Smooth muscle cell (in vitro differentiated cells): ENCODE measurements at regions not wholly inside any gene's neighbourhood (a gene's known extent, or its start where the extent isn't known, plus 50 kb on each side); places are given as distances from the start of the nearest gene placed in this dataset.
A peak's percentile ranks its signal among the peaks of the same experiment; 100 is the strongest.
"Not testable (repeated sequence)": the region's sequence is repeated elsewhere in the genome, so short reads cannot be mapped to it uniquely, and the experiment has no call there.

ENCODE experiments used
- DNase-seq: peaks from one replicate; lab custom pipeline; 2025; ENCODE audit not compliant: unreplicated experiment; lab: John Stamatoyannopoulos, UW
- H2AFZ ChIP-seq: fragments of 200-600 bp; sonication (generic); 2 replicates; pipeline ENCODE4 v1.6.0; 2016; ENCODE audit warnings: antibody characterized with exemption, low read depth, mild to moderate bottlenecking
- H3F3A ChIP-seq: fragments of 200-600 bp; sonication (generic); 2 replicates; pipeline ENCODE4 v1.6.0; 2017; ENCODE audit warnings: antibody characterized with exemption, low read depth
- H3K27ac ChIP-seq: fragments of 200-600 bp; sonication (generic); 2 replicates; pipeline ENCODE4 v1.5.1; 2016; ENCODE audit warnings: low read depth, mild to moderate bottlenecking
- H3K27me3 ChIP-seq: fragments of 200-600 bp; sonication (generic); 2 replicates; pipeline ENCODE4 v1.6.1; 2016; ENCODE audit warnings: low read depth, mild to moderate bottlenecking
- H3K36me3 ChIP-seq: fragments of 200-600 bp; sonication (generic); 2 replicates; pipeline ENCODE4 v1.5.1; 2016; ENCODE audit warnings: low read depth
- H3K4me1 ChIP-seq: fragments of 200-600 bp; sonication (generic); 2 replicates; pipeline ENCODE4 v1.5.1; 2016; ENCODE audit warnings: low read depth
- H3K4me2 ChIP-seq: fragments of 200-600 bp; sonication (generic); 2 replicates; pipeline ENCODE4 v1.6.0; 2016; ENCODE audit warnings: mild to moderate bottlenecking
- H3K4me3 ChIP-seq: fragments of 200-600 bp; sonication (generic); 2 replicates; pipeline ENCODE4 v1.5.1; 2016; ENCODE audit warnings: mild to moderate bottlenecking
- H3K79me2 ChIP-seq: fragments of 200-600 bp; sonication (generic); 2 replicates; pipeline ENCODE4 v1.6.0; 2016; ENCODE audit warnings: low read depth, mild to moderate bottlenecking
- H3K9ac ChIP-seq: fragments of 200-600 bp; sonication (generic); 2 replicates; pipeline ENCODE4 v1.6.0; 2016; ENCODE audit warnings: low read depth
- H3K9me3 ChIP-seq: fragments of 200-600 bp; sonication (generic); replicated peaks from 2 replicates; pipeline ENCODE4 v1.5.1; 2016; ENCODE audit warnings: low read depth
- H4K20me1 ChIP-seq: fragments of 200-600 bp; sonication (generic); 2 replicates; pipeline ENCODE4 v1.6.0; 2016; ENCODE audit warnings: low read depth
- CTCF ChIP-seq: fragments of 200-600 bp; sonication (generic); IDR thresholded peaks from 2 replicates; pipeline ENCODE4 v1.5.1; 2017; ENCODE audit warnings: borderline replicate concordance, mild to moderate bottlenecking, antibody characterized with exemption; ENCODE audit not compliant: insufficient read depth, poor library complexity, severe bottlenecking
- WGBS: methylation state at CpG from one replicate; pipeline ENCODE4 v1.1.7; 2016; ENCODE audit warnings: low lambda C conversion rate; 5-methylcytosine and 5-hydroxymethylcytosine counted together

GRCh38 chr12:123050913-123051312, 70.4 kb downstream of the ARL6IP4 start:
- DNase-seq: no peak
- Histone ChIP-seq H2AFZ (no peak overlapping the region), H3K27ac (peak overlapping the region; percentile 75), H3K27me3 (no peaks in the 10 kb centered on the region), H3K9me3 (no peaks in the 10 kb centered on the region), H3K79me2 (no peaks in the 10 kb centered on the region), H4K20me1 (peaks cover 7% of the 10 kb centered on the region), H3F3A (peaks cover 21% of the 10 kb centered on the region), H3K9ac (no peak overlapping the region), H3K4me3 (no peak overlapping the region), H3K4me2 (no peak overlapping the region), H3K4me1 (no peaks in the 10 kb centered on the region), H3K36me3 (no peaks in the 10 kb centered on the region)
- 90% methylated on average over 4 of the region's 4 CpGs for WGBS
- no peak for TF ChIP-seq CTCF

- Histone ChIP-seq H3K27me3 (no peaks in the 10 kb centered on the region), H3K79me2 (no peaks in the 10 kb centered on the region), H3K36me3 (no peaks in the 10 kb centered on the region), H3K27ac (peak overlapping the region; percentile 75), H3K4me2 (peak overlapping the region; percentile 2), H3K4me1 (no peaks in the 10 kb centered on the region), H3K9ac (no peak overlapping the region), H3F3A (peaks cover 21% of the 10 kb centered on the region), H2AFZ (no peak overlapping the region), H4K20me1 (peaks cover 7% of the 10 kb centered on the region), H3K9me3 (no peaks in the 10 kb centered on the region), H3K4me3 (no peak overlapping the region)
- WGBS: 43% methylated on average over 6 of the region's 6 CpGs
- TF ChIP-seq CTCF: no peak
- no peak for DNase-seq
Measured at GRCh38 chr12:123050331-123050831, 69.9 kb downstream of the ARL6IP4 start.

GRCh38 chr12:123049398-123050240, 69.1 kb downstream of the ARL6IP4 start:
- Histone ChIP-seq H2AFZ (no peak overlapping the region), H3K27ac (peak overlapping the region; percentile 75), H3K79me2 (no peaks in the 10 kb centered on the region), H4K20me1 (peaks cover 7% of the 10 kb centered on the region), H3K4me3 (no peak overlapping the region), H3K4me1 (no peaks in the 10 kb centered on the region), H3K9me3 (no peaks in the 10 kb centered on the region), H3K27me3 (no peaks in the 10 kb centered on the region), H3K4me2 (no peak overlapping the region), H3F3A (peaks cover 21% of the 10 kb centered on the region), H3K9ac (no peak overlapping the region), H3K36me3 (no peaks in the 10 kb centered on the region)
- peak; percentile 15 for DNase-seq
- WGBS: 32% methylated on average over 8 of the region's 8 CpGs
- no peak for TF ChIP-seq CTCF

GRCh38 chr12:123047892-123048291, 67.4 kb downstream of the ARL6IP4 start:
- H3K4me3 ChIP-seq, H2AFZ ChIP-seq, DNase-seq, H3K27ac ChIP-seq, H3K79me2 ChIP-seq, H3K36me3 ChIP-seq, H4K20me1 ChIP-seq, H3K27me3 ChIP-seq, H3K4me1 ChIP-seq, H3K4me2 ChIP-seq, H3K9me3 ChIP-seq, H3K9ac ChIP-seq: not testable (repeated sequence)
- H3F3A ChIP-seq: peaks cover 23% of the 10 kb centered on the region
- 97% methylated on average over 3 of the region's 3 CpGs for WGBS
